ENCODE measurements at regions not wholly inside any gene's neighbourhood (a gene's known extent, or its start where the extent isn't known, plus 50 kb on each side); places are given as distances from the start of the nearest gene placed in this dataset.
"Not testable (repeated sequence)": the region's sequence is repeated elsewhere in the genome, so short reads cannot be mapped to it uniquely, and the experiment has no call there.

GRCh38 chr13:59230484-59231264, 933.1 kb downstream of the DIAPH3 start:
- DNase-seq (ENCODE audit: low spot score): no peak

- no peak for DNase-seq (ENCODE audit: low spot score)
Observed at GRCh38 chr13:59236309-59236919, 927.3 kb downstream of the DIAPH3 start.

- DNase-seq (ENCODE audit: low spot score): no peak
Observed at GRCh38 chr13:59236944-59237343, 926.8 kb downstream of the DIAPH3 start.

GRCh38 chr13:59247171-59247570, 916.6 kb downstream of the DIAPH3 start:
- no peak for DNase-seq (ENCODE audit: low spot score)

- DNase-seq (ENCODE audit: low spot score): no peak
Observed at GRCh38 chr13:59250336-59251189, 913.2 kb downstream of the DIAPH3 start.

GRCh38 chr13:59259165-59260000, 904.3 kb downstream of the DIAPH3 start:
- DNase-seq (ENCODE audit: low spot score): no peak

- no peak for DNase-seq (ENCODE audit: low spot score)
Observed at GRCh38 chr13:59261928-59262488, 901.7 kb downstream of the DIAPH3 start.

GRCh38 chr13:59263531-59263930, 900.2 kb downstream of the DIAPH3 start:
- DNase-seq (ENCODE audit: low spot score): no peak

- no peak for DNase-seq (ENCODE audit: low spot score)
Observed at GRCh38 chr13:59266478-59267063, 897.2 kb downstream of the DIAPH3 start.

- DNase-seq (ENCODE audit: low spot score): no peak
Observed at GRCh38 chr13:59269476-59269875, 894.3 kb downstream of the DIAPH3 start.

- DNase-seq (ENCODE audit: low spot score): no peak
Observed at GRCh38 chr13:59270327-59270726, 893.4 kb downstream of the DIAPH3 start.

GRCh38 chr13:59274958-59275727, 888.6 kb downstream of the DIAPH3 start:
- DNase-seq (ENCODE audit: low spot score): no peak

GRCh38 chr13:59276436-59276835, 887.3 kb downstream of the DIAPH3 start:
- no peak for DNase-seq (ENCODE audit: low spot score)

- no peak for DNase-seq (ENCODE audit: low spot score)
Observed at GRCh38 chr13:59277106-59277505, 886.6 kb downstream of the DIAPH3 start.

- DNase-seq (ENCODE audit: low spot score): no peak
Observed at GRCh38 chr13:59279028-59279427, 884.7 kb downstream of the DIAPH3 start.

- DNase-seq (ENCODE audit: low spot score): no peak
Observed at GRCh38 chr13:59279576-59279975, 884.2 kb downstream of the DIAPH3 start.

GRCh38 chr13:59280297-59280696, 883.4 kb downstream of the DIAPH3 start:
- no peak for DNase-seq (ENCODE audit: low spot score)

- no peak for DNase-seq (ENCODE audit: low spot score)
Observed at GRCh38 chr13:59281453-59281852, 882.3 kb downstream of the DIAPH3 start.

- DNase-seq (ENCODE audit: low spot score): not testable (repeated sequence)
Observed at GRCh38 chr13:59292240-59292639, 871.5 kb downstream of the DIAPH3 start.

GRCh38 chr13:59299584-59299983, 864.1 kb downstream of the DIAPH3 start:
- no peak for DNase-seq (ENCODE audit: low spot score)

Measured in left forelimb (tissue), 1 donor.